T-helper 1 cell treated with Interleukin-12 subunit alpha and Interleukin-12 subunit beta and Interleukin-4 antibody, amounts not matched to agents 30 ng/mL and 1 ng/mL, for 36 hours (primary cell): ENCODE measurements at regions not wholly inside any gene's neighbourhood (a gene's known extent, or its start where the extent isn't known, plus 50 kb on each side); places are given as distances from the start of the nearest gene placed in this dataset.

Experiments
- intact Hi-C: fragments of 100-400 bp; cut with micrococcal nuclease; formaldehyde crosslinking; loops from one replicate; pipeline ENCODE4 v1.15.1; 2024

GRCh38 chr10:14396411-14397048 lies 65.8 kb upstream of the FRMD4A start:
- intact Hi-C loops: no loop called here

GRCh38 chr10:14394179-14394578 lies 63.5 kb upstream of the FRMD4A start:
- intact Hi-C loops: loop anchor here (5.0 kb wide), 1 partner anchor 253 kb away; no protein-coding TSS in a partner anchor

- intact Hi-C loops: loop anchor here (2.0 to 5.0 kb wide), 2 partner anchors 207 to 256 kb away; no protein-coding TSS in a partner anchor
These were observed 60.6 kb upstream of the FRMD4A start for GRCh38 chr10:14391342-14391741.

GRCh38 chr10:14389981-14390590 lies 59.4 kb upstream of the FRMD4A start:
- intact Hi-C loops: loop anchor here (2.0 to 5.0 kb wide), 3 partner anchors 205 to 257 kb away; no protein-coding TSS in a partner anchor

- intact Hi-C loops: loop anchor here (5.0 kb wide), 1 partner anchor 216 kb away; no protein-coding TSS in a partner anchor
These were observed 55.2 kb upstream of the FRMD4A start for GRCh38 chr10:14385596-14386593.

GRCh38 chr10:14384915-14385314 lies 54.2 kb upstream of the FRMD4A start:
- intact Hi-C loops: loop anchor here (5.0 kb wide), 1 partner anchor 217 kb away; no protein-coding TSS in a partner anchor

- intact Hi-C loops: no loop called here
These were observed 53.5 kb upstream of the FRMD4A start for GRCh38 chr10:14384116-14384730.

- intact Hi-C loops: no loop called here
These were observed 52.5 kb upstream of the FRMD4A start for GRCh38 chr10:14383266-14383665.

GRCh38 chr10:14382531-14382930 lies 51.8 kb upstream of the FRMD4A start:
- intact Hi-C loops: no loop called here

GRCh38 chr10:14382022-14382421 lies 51.3 kb upstream of the FRMD4A start:
- intact Hi-C loops: no loop called here

- intact Hi-C loops: no loop called here
These were observed 50.8 kb upstream of the FRMD4A start for GRCh38 chr10:14381475-14381874.

GRCh38 chr10:14380746-14381145 lies 50.0 kb upstream of the FRMD4A start:
- intact Hi-C loops: no loop called here
